WTC11 (cell line): ENCODE measurements at regions not wholly inside any gene's neighbourhood (a gene's known extent, or its start where the extent isn't known, plus 50 kb on each side); places are given as distances from the start of the nearest gene placed in this dataset.

Experiments used
- ATAC-seq: fragments of 200-7000 bp; cut with Tn5 transposase; 2 replicates; pipeline ENCODE4 v1.10.0; 2021; ENCODE audit warnings: mild to moderate bottlenecking, moderate library complexity
- CTCF ChIA-PET: fragments of 300-600 bp; sonication (Branson Sonifier 250); formaldehyde crosslinking; loops from one replicate; lab custom pipeline; 2021; ENCODE audit warnings: antibody characterized with exemption; lab: Charles Lee
- POLR2A ChIA-PET: fragments of 350-600 bp; sonication (Branson Sonifier 250); formaldehyde crosslinking; loops from one replicate; lab custom pipeline; 2021; ENCODE audit warnings: antibody characterized with exemption; lab: Charles Lee
- DNase-seq: peaks from one replicate; pipeline ENCODE4 v3.0.0; 2021; ENCODE audit warnings: low spot score
- H3K27ac Mint-ChIP-seq: 2 replicates; pipeline ENCODE4 v1.8.0; 2021; ENCODE audit warnings: mixed read lengths
- H3K27me3 Mint-ChIP-seq: 2 replicates; pipeline ENCODE4 v1.8.0; 2021; ENCODE audit warnings: low read depth, mild to moderate bottlenecking, moderate library complexity, mixed read lengths
- H3K36me3 Mint-ChIP-seq: 2 replicates; pipeline ENCODE4 v1.8.0; 2021; ENCODE audit warnings: mixed read lengths
- H3K4me1 Mint-ChIP-seq: 2 replicates; pipeline ENCODE4 v1.8.0; 2022; ENCODE audit warnings: mixed read lengths
- H3K4me3 Mint-ChIP-seq: 2 replicates; pipeline ENCODE4 v1.8.0; 2021; ENCODE audit warnings: mild to moderate bottlenecking, moderate library complexity, mixed read lengths
- H3K9me3 Mint-ChIP-seq: 2 replicates; pipeline ENCODE4 v1.8.0; 2021; ENCODE audit warnings: mixed read lengths
- ATF1 ChIP-seq: sonication (generic); formaldehyde crosslinking; IDR thresholded peaks from 2 replicates; pipeline ENCODE4 v1.8.1; 2023; ENCODE audit warnings: mild to moderate bottlenecking, moderate library complexity, missing genetic modification reagents
- CREB1 ChIP-seq: sonication (generic); formaldehyde crosslinking; IDR thresholded peaks from 2 replicates; pipeline ENCODE4 v1.8.0; 2023; ENCODE audit warnings: mild to moderate bottlenecking, missing genetic modification reagents
- CTCF ChIP-seq: fragments of 200-600 bp; IDR thresholded peaks from 2 replicates; pipeline ENCODE4 v1.8.0; 2022; ENCODE audit warnings: antibody characterized with exemption
- ERG ChIP-seq: fragments of 250-450 bp; sonication (Bioruptor Pico); IDR thresholded peaks from 2 replicates; pipeline ENCODE4 v1.8.0; 2021; ENCODE audit warnings: mild to moderate bottlenecking
- ETV6 ChIP-seq: sonication (generic); formaldehyde crosslinking; IDR thresholded peaks from 2 replicates; pipeline ENCODE4 v1.8.1; 2022; ENCODE audit warnings: mild to moderate bottlenecking, missing genetic modification reagents
- FOXJ3 ChIP-seq: sonication (generic); formaldehyde crosslinking; IDR thresholded peaks from 2 replicates; pipeline ENCODE4 v1.9.0; 2021; ENCODE audit warnings: missing genetic modification reagents, mild to moderate bottlenecking, borderline replicate concordance
- FOXP4 ChIP-seq: sonication (generic); formaldehyde crosslinking; IDR thresholded peaks from 2 replicates; pipeline ENCODE4 v1.8.0; 2022; ENCODE audit warnings: mild to moderate bottlenecking, missing genetic modification reagents
- KAT7 ChIP-seq: sonication (generic); formaldehyde crosslinking; IDR thresholded peaks from 2 replicates; pipeline ENCODE4 v1.8.1; 2023; ENCODE audit warnings: missing genetic modification reagents, mild to moderate bottlenecking, borderline replicate concordance
- NFE2L1 ChIP-seq: sonication (generic); formaldehyde crosslinking; IDR thresholded peaks from 2 replicates; pipeline ENCODE4 v1.8.1; 2023; ENCODE audit warnings: missing genetic modification reagents
- PRDM15 ChIP-seq: sonication (generic); formaldehyde crosslinking; IDR thresholded peaks from 2 replicates; pipeline ENCODE4 v1.8.0; 2022; ENCODE audit warnings: missing genetic modification reagents
- SP1 ChIP-seq: sonication (generic); formaldehyde crosslinking; conservative IDR thresholded peaks from 2 replicates; pipeline ENCODE4 v1.8.1; 2022; ENCODE audit warnings: missing genetic modification reagents
- ZNF121 ChIP-seq: sonication (generic); formaldehyde crosslinking; IDR thresholded peaks from 2 replicates; pipeline ENCODE4 v1.8.0; 2023; ENCODE audit warnings: missing genetic modification reagents
- ZNF423 ChIP-seq: fragments of 250-450 bp; sonication (Bioruptor Pico); IDR thresholded peaks from 2 replicates; pipeline ENCODE4 v2.1.2; 2022; ENCODE audit warnings: mild to moderate bottlenecking, moderate library complexity
- ZNF512 ChIP-seq: sonication (generic); formaldehyde crosslinking; IDR thresholded peaks from 2 replicates; pipeline ENCODE4 v1.8.1; 2022; ENCODE audit warnings: missing genetic modification reagents, borderline replicate concordance
- TF ChIP-seq, protein P1 (sequence below): sonication (generic); formaldehyde crosslinking; IDR thresholded peaks from 2 replicates; pipeline ENCODE4 v1.8.1; 2023; ENCODE audit warnings: mild to moderate bottlenecking, missing genetic modification reagents, borderline replicate concordance
- TF ChIP-seq, protein P2 (sequence below): sonication (generic); formaldehyde crosslinking; IDR thresholded peaks from 2 replicates; pipeline ENCODE4 v1.8.1; 2023; ENCODE audit warnings: mild to moderate bottlenecking, missing genetic modification reagents, moderate library complexity
- TF ChIP-seq, protein P3 (sequence below): fragments of 250-450 bp; sonication (Bioruptor Pico); IDR thresholded peaks from 2 replicates; pipeline ENCODE4 v1.9.0; 2021; ENCODE audit warnings: mild to moderate bottlenecking

DNA sequence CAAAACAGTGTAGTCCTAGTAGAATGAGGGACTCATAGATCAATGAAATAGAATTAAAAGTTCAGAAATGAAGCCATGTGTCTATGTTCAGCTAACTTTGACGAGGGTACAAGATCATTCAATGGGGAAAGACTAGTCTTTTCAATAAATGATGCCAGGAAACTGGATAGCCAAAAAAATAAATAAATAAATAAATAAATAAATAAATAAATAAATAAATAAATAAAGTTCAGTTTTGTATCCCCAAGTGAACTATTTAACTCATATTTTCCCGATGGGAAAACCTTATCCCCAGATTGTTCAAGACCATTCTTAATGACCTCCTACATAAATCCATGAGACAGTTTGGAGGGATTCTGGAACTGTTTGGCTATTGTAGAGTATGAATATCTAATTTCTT is 277.1 kb upstream of the EYS start (continued):
- TF ChIP-seq PRDM15 (CRISPR knock-in tag) (no peak), NFE2L1 (CRISPR knock-in tag) (no peak), SP1 (CRISPR knock-in tag) (no peak), FOXJ3 (CRISPR knock-in tag) (no peak), CTCF (no peak), FOXP4 (CRISPR knock-in tag) (no peak), ETV6 (CRISPR knock-in tag) (no peak)
- TF ChIP-seq, protein P1, sequence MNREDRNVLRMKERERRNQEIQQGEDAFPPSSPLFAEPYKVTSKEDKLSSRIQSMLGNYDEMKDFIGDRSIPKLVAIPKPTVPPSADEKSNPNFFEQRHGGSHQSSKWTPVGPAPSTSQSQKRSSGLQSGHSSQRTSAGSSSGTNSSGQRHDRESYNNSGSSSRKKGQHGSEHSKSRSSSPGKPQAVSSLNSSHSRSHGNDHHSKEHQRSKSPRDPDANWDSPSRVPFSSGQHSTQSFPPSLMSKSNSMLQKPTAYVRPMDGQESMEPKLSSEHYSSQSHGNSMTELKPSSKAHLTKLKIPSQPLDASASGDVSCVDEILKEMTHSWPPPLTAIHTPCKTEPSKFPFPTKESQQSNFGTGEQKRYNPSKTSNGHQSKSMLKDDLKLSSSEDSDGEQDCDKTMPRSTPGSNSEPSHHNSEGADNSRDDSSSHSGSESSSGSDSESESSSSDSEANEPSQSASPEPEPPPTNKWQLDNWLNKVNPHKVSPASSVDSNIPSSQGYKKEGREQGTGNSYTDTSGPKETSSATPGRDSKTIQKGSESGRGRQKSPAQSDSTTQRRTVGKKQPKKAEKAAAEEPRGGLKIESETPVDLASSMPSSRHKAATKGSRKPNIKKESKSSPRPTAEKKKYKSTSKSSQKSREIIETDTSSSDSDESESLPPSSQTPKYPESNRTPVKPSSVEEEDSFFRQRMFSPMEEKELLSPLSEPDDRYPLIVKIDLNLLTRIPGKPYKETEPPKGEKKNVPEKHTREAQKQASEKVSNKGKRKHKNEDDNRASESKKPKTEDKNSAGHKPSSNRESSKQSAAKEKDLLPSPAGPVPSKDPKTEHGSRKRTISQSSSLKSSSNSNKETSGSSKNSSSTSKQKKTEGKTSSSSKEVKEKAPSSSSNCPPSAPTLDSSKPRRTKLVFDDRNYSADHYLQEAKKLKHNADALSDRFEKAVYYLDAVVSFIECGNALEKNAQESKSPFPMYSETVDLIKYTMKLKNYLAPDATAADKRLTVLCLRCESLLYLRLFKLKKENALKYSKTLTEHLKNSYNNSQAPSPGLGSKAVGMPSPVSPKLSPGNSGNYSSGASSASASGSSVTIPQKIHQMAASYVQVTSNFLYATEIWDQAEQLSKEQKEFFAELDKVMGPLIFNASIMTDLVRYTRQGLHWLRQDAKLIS (CRISPR knock-in tag) = no peak
- TF ChIP-seq, protein P2, sequence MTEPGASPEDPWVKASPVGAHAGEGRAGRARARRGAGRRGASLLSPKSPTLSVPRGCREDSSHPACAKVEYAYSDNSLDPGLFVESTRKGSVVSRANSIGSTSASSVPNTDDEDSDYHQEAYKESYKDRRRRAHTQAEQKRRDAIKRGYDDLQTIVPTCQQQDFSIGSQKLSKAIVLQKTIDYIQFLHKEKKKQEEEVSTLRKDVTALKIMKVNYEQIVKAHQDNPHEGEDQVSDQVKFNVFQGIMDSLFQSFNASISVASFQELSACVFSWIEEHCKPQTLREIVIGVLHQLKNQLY (CRISPR knock-in tag) = no peak

GRCh38 chr6:65979120-65979519 is 272.1 kb upstream of the EYS start:
- peaks cover 50% of the 10 kb centered on the region for H3K9me3 Mint-ChIP-seq
- H3K36me3 Mint-ChIP-seq = peaks cover 21% of the 10 kb centered on the region
- POLR2A ChIA-PET = no interaction called here
- no peak for ATAC-seq
- no peaks in the 10 kb centered on the region for H3K4me1 Mint-ChIP-seq
- no peak overlapping the region for H3K27ac Mint-ChIP-seq
- CTCF ChIA-PET = no interaction called here
- H3K27me3 Mint-ChIP-seq = no peaks in the 10 kb centered on the region
- H3K4me3 Mint-ChIP-seq = no peak overlapping the region
- no peak for DNase-seq
- TF ChIP-seq ATF1 (CRISPR knock-in tag) (no peak), ETV6 (CRISPR knock-in tag) (no peak), ZNF512 (CRISPR knock-in tag) (no peak), KAT7 (CRISPR knock-in tag) (no peak), CREB1 (CRISPR knock-in tag) (no peak), ERG (CRISPR knock-in tag) (no peak), ZNF121 (no peak), ZNF423 (CRISPR knock-in tag) (no peak)
- TF ChIP-seq, protein P1 (CRISPR knock-in tag) = no peak
- TF ChIP-seq, protein P3, sequence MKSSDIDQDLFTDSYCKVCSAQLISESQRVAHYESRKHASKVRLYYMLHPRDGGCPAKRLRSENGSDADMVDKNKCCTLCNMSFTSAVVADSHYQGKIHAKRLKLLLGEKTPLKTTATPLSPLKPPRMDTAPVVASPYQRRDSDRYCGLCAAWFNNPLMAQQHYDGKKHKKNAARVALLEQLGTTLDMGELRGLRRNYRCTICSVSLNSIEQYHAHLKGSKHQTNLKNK (CRISPR knock-in tag) = no peak
